ENCODE measurements at regions not wholly inside any gene's neighbourhood (a gene's known extent, or its start where the extent isn't known, plus 50 kb on each side); places are given as distances from the start of the nearest gene placed in this dataset.
A peak's percentile ranks its signal among the peaks of the same experiment; 100 is the strongest.

DNA sequence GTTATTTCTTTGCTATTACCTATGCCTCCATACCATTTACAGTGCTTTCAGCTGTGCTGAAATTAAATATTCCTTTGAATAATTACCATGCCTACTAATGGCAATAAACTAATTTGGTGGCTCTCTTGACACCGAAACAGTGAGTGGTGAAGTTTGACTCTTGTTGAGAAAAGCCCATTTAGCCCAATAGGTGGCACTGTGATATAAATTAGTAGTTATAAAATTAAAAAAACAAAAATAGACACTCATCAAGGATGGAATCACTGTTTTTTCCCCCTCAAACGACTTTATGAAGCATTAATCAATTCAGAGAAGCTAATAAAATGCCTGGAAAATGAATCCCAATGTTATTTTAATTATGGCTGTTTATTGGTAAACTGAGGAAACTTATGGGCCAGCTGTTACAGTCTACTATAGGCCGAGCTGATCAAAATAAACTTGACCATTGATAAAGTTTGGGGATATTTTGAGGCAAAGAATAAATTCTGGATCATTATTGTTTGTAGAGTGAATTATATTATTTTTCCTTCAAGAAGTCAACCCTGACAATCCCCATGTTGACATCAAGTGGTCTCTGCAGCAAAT is 339.6 kb downstream of the TRIB2 start:
- no peak overlapping the region for H3K4me3 ChIP-seq (ENCODE audit: control insufficient read depth, low read depth, low read length)
- peak; percentile 30 for DNase-seq (ENCODE audit: low read depth)
- TF ChIP-seq, protein P1, sequence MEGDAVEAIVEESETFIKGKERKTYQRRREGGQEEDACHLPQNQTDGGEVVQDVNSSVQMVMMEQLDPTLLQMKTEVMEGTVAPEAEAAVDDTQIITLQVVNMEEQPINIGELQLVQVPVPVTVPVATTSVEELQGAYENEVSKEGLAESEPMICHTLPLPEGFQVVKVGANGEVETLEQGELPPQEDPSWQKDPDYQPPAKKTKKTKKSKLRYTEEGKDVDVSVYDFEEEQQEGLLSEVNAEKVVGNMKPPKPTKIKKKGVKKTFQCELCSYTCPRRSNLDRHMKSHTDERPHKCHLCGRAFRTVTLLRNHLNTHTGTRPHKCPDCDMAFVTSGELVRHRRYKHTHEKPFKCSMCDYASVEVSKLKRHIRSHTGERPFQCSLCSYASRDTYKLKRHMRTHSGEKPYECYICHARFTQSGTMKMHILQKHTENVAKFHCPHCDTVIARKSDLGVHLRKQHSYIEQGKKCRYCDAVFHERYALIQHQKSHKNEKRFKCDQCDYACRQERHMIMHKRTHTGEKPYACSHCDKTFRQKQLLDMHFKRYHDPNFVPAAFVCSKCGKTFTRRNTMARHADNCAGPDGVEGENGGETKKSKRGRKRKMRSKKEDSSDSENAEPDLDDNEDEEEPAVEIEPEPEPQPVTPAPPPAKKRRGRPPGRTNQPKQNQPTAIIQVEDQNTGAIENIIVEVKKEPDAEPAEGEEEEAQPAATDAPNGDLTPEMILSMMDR (conservative IDR thresholded peaks at IDR 0.05; ENCODE audit: control insufficient read depth, insufficient read depth, low read depth, low read length), result peak; percentile 59

DNA sequence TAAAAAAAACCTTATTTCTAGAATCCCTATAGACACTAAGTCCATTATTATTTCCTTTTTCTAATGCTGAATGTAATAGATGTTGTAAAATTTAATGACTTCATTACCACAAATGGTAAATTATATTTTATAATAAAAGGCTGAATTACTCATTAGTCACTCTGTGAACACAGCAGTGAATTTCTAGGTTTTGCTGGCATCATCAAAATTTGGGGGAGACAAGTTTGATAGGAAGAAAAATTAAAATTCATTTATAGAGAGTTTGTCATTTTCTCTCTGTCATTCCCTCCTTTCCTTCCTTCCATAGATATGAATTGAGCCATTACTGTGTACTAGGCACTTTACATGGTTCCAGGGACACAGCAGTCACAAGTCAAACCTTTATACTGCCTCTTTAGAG is 340.9 kb downstream of the TRIB2 start:
- TF ChIP-seq, protein P1 (conservative IDR thresholded peaks at IDR 0.05; ENCODE audit: control insufficient read depth, insufficient read depth, low read depth, low read length), result no peak
- H3K4me3 ChIP-seq (ENCODE audit: control insufficient read depth, low read depth, low read length), result no peak overlapping the region
- no peak for DNase-seq (ENCODE audit: low read depth)

DNA sequence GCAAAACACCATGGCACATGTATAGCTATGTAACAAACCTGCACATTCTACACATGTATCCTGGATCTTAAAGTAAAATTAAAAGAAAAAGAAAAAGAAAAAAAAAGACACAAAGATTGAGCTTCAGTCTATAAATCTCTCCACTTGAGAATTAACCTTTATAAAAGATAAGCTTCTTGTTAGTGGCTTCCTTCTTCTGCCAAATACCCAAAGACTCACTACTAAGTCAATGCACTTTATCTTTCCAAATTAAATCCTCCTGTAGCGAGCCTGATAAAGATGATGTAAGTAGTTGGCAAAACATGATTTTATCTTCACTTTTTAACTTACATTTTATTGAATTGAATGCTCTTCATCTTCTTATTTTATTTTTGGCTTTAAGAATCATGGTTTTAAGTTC is 349.9 kb downstream of the TRIB2 start:
- TF ChIP-seq, protein P1 (conservative IDR thresholded peaks at IDR 0.05; ENCODE audit: control insufficient read depth, insufficient read depth, low read depth, low read length), result no peak
- DNase-seq (ENCODE audit: low read depth), result no peak
- no peak overlapping the region for H3K4me3 ChIP-seq (ENCODE audit: control insufficient read depth, low read depth, low read length)

DNA sequence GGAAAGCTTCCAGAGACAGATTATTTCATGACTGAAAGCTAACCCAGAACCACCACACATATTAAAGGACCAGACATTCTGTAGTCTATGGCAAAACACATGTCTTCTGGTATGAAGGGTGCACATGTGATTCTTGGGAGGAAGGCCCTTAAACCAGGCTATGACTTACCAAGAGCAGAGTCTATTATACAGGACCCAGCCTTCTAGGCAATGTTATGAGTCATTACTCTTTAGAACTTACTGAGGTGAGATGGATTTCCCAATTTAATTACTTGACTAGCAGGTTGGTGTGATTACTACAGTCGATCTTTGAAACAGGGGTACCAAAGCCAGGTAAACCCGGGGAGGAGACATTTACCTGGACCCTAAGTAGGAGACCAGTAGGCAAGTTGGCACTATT is 350.8 kb downstream of the TRIB2 start:
- H3K4me3 ChIP-seq (ENCODE audit: control insufficient read depth, low read depth, low read length), result no peak overlapping the region
- TF ChIP-seq, protein P1 (conservative IDR thresholded peaks at IDR 0.05; ENCODE audit: control insufficient read depth, insufficient read depth, low read depth, low read length), result no peak
- DNase-seq (ENCODE audit: low read depth), result no peak

DNA sequence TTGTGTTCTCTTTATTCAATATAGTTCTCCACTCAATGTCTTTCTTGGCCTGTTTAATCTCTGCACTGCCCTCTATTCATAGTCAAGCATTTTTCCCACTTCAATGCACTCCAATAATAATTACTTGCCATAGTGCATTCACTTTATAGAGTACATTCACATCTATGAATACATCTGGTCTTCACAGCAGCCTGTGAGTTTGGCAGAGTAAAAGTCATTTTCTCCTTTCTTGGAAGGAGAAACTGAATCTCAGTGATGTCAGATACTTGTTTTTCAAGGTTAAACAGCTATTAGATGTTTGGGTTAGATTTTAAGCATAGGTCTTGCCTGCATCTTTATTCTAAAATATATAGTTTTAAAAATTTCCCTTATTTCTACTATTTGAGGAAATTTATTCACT is 373.2 kb downstream of the TRIB2 start:
- TF ChIP-seq, protein P1 (conservative IDR thresholded peaks at IDR 0.05; ENCODE audit: control insufficient read depth, insufficient read depth, low read depth, low read length), result no peak
- no peak overlapping the region for H3K4me3 ChIP-seq (ENCODE audit: control insufficient read depth, low read depth, low read length)
- no peak for DNase-seq (ENCODE audit: low read depth)

DNA sequence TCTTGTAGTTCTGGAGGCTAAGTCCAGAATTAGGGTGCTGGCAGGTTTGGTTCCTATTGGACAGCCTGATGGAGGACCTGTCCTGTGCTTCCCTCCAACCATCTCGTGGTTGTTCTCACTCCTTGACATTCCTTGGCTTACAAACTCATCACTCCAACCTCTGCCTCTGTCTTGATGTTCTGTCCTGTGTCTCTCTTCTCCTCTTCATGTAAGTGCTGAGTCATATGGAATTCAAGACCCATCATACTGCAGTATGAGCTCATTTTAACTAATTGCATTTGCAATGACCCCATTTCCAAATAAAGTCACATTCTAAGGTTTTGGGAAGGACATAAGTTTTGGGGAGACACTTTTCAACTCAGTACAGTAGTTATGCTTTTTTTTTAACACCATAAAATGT is 374.7 kb downstream of the TRIB2 start:
- DNase-seq (ENCODE audit: low read depth), result peak; percentile 3
- H3K4me3 ChIP-seq (ENCODE audit: control insufficient read depth, low read depth, low read length), result no peak overlapping the region
- TF ChIP-seq, protein P1 (conservative IDR thresholded peaks at IDR 0.05; ENCODE audit: control insufficient read depth, insufficient read depth, low read depth, low read length), result no peak

DNA sequence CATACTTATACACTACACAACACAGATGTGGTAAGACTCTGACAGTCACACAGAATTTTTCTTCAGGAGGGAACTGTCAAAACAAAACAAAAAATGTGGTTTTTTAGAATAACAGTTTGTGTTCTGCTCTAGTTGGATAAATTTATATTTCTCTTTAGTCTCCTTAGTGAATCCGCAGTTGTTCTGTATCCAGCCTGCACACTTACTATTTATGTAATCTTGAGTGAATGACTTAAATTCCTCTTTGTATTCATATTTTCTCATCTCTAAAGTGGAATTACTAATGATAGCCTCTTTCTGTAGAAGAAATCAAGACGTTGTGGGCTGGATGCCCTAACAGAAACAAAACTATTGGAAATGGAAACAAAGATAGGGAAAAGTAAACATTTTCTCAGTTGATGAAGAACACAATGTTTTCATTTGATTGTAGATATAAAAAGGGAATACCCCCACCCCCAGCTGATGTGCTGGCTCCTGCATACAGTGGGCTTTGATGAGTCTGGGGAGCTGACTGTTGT is 375.2 kb downstream of the TRIB2 start:
- DNase-seq (ENCODE audit: low read depth), result no peak

More for the DNA sequence above, 375.2 kb downstream of the TRIB2 start:
- TF ChIP-seq, protein P1 (conservative IDR thresholded peaks at IDR 0.05; ENCODE audit: control insufficient read depth, insufficient read depth, low read depth, low read length), result no peak
- no peak overlapping the region for H3K4me3 ChIP-seq (ENCODE audit: control insufficient read depth, low read depth, low read length)

Measured in fibroblast of mammary gland (primary cell).